HG03442 (cell line): ENCODE measurements at regions not wholly inside any gene's neighbourhood (a gene's known extent, or its start where the extent isn't known, plus 50 kb on each side); places are given as distances from the start of the nearest gene placed in this dataset.

ENCODE experiments used
- ATAC-seq: cut with Tn5 transposase; IDR thresholded peaks from one replicate; pipeline ENCODE4 v1.9.1; 2021; ENCODE audit warnings: mild to moderate bottlenecking, moderate library complexity; ENCODE audit not compliant: unreplicated experiment

DNA sequence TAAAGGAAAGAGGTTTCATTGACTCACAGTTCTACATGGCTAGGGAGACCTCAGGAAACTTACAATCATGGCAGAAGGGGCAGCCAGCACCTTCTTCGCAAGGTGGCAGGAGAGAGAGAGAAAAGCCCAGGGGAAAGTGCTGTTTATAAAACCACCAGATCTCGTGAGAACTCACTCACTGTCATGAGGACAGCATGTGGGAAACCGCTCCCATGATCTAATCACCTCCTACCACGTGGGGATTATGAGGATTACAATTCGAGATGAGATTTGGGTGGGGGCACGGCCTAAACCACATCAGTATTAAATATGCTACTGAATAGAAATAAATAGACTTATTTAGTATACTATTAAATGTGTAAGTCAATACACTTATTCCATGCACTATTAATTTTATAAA, 70.6 kb upstream of the TCF21 start:
- no peak for ATAC-seq

DNA sequence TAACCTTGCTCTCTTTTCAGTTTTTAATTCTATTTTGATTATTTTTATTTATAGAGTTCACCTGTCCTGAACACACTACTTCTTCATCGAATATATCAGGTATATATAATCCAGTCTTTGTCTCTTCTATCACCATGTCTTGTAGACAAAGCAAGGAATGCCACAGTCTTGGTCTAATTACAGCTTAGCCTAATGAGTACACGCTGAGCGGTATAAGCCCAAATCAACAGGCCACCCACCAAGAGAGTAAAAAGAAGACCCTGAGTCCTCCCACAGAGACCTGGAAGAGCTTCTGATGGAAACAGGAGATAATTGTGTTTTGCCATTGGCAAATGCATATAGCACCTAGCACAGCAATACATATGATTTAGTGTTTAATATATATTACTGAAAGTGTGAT, 68.7 kb upstream of the TCF21 start:
- ATAC-seq, result no peak

DNA sequence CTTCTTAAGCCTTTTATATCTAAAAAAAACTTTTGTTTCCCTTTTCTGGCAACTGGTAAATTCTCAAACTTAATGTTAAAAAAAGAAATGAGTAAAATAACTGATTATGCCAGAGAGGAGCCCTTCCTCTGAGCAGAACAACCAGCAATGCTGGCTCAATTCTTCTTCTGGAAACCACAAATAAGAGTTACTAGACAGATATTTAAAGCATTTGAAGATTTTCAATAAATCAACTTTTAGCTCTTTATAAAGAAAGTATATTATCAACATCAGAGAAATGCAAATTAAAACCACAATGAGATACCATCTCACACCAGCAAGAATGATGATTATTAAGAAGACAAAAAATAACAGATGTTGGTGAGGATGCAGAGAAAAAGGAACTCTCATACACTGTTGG, 61.1 kb upstream of the TCF21 start:
- ATAC-seq, result no peak

DNA sequence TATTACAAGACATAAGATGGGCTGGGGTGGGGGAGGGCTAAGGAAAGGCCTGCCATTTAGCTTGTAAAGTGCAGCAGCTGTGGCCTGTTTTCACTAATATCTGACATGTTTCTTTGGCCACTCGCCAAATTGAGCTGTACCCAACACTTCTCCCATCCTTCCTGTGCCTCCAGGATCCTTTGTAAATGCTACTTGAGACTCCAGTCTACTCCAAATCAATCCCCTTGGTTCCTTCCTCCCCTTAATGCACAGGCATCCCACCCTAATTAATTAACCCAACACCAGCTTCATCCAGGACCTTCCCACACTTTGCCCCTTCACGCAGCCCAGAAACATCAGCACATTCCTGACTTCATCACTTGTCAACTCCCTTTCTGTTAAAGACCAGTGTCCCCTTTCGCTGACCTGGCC, 55.0 kb upstream of the TCF21 start:
- ATAC-seq, result no peak

DNA sequence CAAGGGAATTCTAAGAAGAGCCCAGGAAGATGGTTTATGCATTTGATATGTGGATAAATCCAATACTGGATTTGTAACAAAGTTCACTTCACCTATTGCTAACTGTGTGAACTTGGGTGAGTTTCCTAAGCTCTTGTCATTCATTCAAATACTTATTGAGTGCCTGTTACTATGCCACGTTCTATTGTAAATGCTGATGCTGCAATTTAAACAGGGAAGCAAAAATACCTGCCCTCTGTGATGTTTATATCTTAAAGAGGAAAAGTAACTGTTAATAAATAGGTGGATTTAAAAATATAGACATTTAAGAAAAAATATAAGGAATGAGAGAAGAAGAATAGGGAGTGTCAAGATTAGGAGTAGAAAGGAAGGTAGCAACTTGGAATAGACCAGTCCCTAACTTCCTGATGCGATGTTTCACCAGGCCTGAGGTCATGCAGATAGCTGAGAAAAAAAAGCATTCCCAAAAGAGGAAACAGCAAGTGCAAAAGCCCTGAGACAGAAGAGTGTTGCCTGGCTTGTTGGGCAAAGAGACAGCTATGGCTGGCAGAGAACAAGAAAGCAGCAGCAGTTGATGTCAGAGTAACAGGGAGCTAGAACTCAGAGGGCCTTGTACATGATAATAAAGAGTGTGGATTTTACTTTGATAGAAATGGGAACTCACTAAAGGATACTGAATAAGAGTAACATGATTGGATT, 54.3 kb upstream of the TCF21 start:
- no peak for ATAC-seq

DNA sequence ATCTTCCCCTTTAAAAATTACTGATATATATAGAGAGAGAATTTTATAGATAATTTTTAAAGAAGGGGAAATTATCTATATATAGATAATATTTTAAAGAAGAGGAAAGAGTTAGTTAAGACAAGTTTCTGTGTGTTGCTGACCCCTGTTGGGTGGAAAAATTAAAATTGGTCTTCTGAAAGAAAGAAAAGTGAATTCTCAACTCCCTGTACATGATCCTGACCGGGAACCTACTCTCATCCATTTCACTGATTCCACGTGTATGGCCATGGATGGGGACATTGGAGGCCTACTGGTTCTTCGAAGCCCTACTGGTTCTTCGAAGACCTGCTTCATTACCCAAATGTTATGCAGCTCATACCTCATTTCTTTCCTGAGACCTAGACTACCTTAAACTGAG, 53.0 kb upstream of the TCF21 start:
- ATAC-seq, result no peak

DNA sequence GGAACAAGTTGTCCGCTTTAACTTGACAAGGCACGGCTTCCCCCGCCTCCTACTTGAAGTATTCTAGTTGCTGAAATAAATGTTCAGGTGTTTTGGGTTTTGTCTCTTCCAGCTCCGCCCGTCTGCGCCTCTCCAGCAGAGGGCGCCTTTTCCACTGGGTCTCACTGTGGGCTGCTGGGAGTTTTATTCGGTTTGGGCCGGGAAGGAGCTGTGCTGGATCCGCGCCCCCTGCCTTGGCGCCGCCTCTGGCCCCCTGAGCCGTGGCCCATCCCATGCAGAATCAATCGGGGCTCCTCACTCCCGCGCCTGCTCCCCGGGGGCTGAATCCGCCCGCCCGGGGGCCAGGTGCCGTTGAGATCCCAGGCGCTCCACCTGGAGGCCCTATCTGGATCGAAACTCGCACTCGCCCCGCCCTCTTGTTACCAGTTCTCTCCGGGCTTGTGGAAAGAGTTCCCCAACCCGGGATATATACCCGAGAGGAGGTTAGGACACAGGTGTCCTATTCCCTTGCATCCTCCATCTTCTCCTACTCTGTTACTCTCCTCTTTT, 51.0 kb upstream of the TCF21 start:
- peak; percentile 91 for ATAC-seq
